Upper lobe of right lung (tissue), 1 donor: ENCODE measurements at regions not wholly inside any gene's neighbourhood (a gene's known extent, or its start where the extent isn't known, plus 50 kb on each side); places are given as distances from the start of the nearest gene placed in this dataset.
"Not testable (repeated sequence)": the region's sequence is repeated elsewhere in the genome, so short reads cannot be mapped to it uniquely, and the experiment has no call there.

Experiments
- ATAC-seq: fragments of 200-7000 bp; cut with Tn5 transposase; one replicate; pipeline ENCODE4 v1.9.1; 2020; ENCODE audit warnings: mild to moderate bottlenecking, moderate library complexity
- DNase-seq: peaks from one replicate; pipeline ENCODE4 v3.0.0-alpha.2; 2020
- H3K27ac ChIP-seq: fragments of 200-600 bp; one replicate; pipeline ENCODE4 v1.8.0; 2022
- H3K27me3 ChIP-seq: fragments of 200-600 bp; one replicate; pipeline ENCODE4 v1.8.0; 2022; ENCODE audit warnings: mild to moderate bottlenecking
- H3K36me3 ChIP-seq: fragments of 200-600 bp; one replicate; pipeline ENCODE4 v1.8.0; 2022
- H3K4me1 ChIP-seq: fragments of 200-600 bp; one replicate; pipeline ENCODE4 v1.8.0; 2022
- H3K4me3 ChIP-seq: fragments of 200-600 bp; one replicate; pipeline ENCODE4 v1.8.0; 2022; ENCODE audit warnings: mild to moderate bottlenecking
- H3K9me3 ChIP-seq: fragments of 200-600 bp; one replicate; pipeline ENCODE4 v1.8.0; 2022
- CTCF ChIP-seq: fragments of 200-600 bp; IDR thresholded peaks from one replicate; pipeline ENCODE4 v1.8.0; 2022; ENCODE audit warnings: antibody characterized with exemption
- intact Hi-C: fragments of 100-400 bp; cut with DNase I; formaldehyde crosslinking; loops from one replicate; pipeline ENCODE4 v1.11.0; 2022
- donor health status: DM: no; HTN: yes; CAD: no; lungs with severe emphysema.

- ATAC-seq, result no peak
- intact Hi-C loops, result no loop called here
- H3K36me3 ChIP-seq, result no peaks in the 10 kb centered on the region
Measured at GRCh38 chr4:152185786-152186550, 349.9 kb downstream of the FBXW7 start.

DNA sequence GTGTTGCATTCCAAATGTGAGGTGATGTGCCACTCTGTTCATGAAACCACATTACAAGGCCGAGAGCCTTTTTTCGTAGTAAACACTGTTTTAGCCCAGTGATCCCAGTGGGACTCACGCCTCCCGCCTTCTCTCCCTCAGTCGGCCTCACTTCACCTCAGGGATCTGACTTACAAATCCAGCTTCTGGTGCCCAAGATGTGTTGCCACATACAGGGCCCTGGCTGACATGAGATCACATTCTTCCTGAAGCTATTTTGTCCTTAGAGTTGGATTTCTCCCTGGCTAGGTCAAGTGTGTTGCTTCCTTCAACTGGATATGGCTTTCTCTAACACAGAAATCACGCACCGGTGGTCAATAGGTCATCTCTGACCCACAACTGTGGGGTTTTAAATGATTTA lies 354.7 kb downstream of the FBXW7 start:
- TF ChIP-seq CTCF, result no peak
- no peak for ATAC-seq
- Histone ChIP-seq H3K4me3 (no peak overlapping the region), H3K36me3 (no peaks in the 10 kb centered on the region), H3K9me3 (no peaks in the 10 kb centered on the region), H3K27me3 (no peaks in the 10 kb centered on the region), H3K27ac (no peak overlapping the region), H3K4me1 (no peaks in the 10 kb centered on the region)
- no peak for DNase-seq
- intact Hi-C loops, result no loop called here

More at GRCh38 chr4:152185786-152186550, 349.9 kb downstream of the FBXW7 start:
- H3K9me3 ChIP-seq, result no peaks in the 10 kb centered on the region
- no peaks in the 10 kb centered on the region for H3K4me1 ChIP-seq
- no peaks in the 10 kb centered on the region for H3K27me3 ChIP-seq
- H3K27ac ChIP-seq, result no peak overlapping the region
- DNase-seq, result no peak
- no peak for TF ChIP-seq CTCF
- no peak overlapping the region for H3K4me3 ChIP-seq

GRCh38 chr4:152180369-152180768 lies 355.5 kb downstream of the FBXW7 start:
- H3K27me3 ChIP-seq, result no peaks in the 10 kb centered on the region
- DNase-seq (no peak), ATAC-seq (no peak)
- TF ChIP-seq CTCF, result no peak
- intact Hi-C loops, result no loop called here
- no peak overlapping the region for H3K27ac ChIP-seq
- H3K9me3 ChIP-seq, result no peaks in the 10 kb centered on the region
- no peaks in the 10 kb centered on the region for H3K36me3 ChIP-seq
- no peak overlapping the region for H3K4me3 ChIP-seq
- no peaks in the 10 kb centered on the region for H3K4me1 ChIP-seq

GRCh38 chr4:152177538-152177937 lies 358.4 kb downstream of the FBXW7 start:
- H3K27ac ChIP-seq, H3K4me1 ChIP-seq, H3K27me3 ChIP-seq, intact Hi-C loops, H3K36me3 ChIP-seq, DNase-seq, H3K9me3 ChIP-seq, H3K4me3 ChIP-seq, ATAC-seq: not testable (repeated sequence)

GRCh38 chr4:152176627-152177214 lies 359.2 kb downstream of the FBXW7 start:
- Histone ChIP-seq H3K27me3 (no peaks in the 10 kb centered on the region), H3K36me3 (no peaks in the 10 kb centered on the region), H3K27ac (no peak overlapping the region), H3K9me3 (no peaks in the 10 kb centered on the region), H3K4me1 (no peaks in the 10 kb centered on the region), H3K4me3 (no peak overlapping the region)
- ATAC-seq (no peak), DNase-seq (no peak)
- intact Hi-C loops, result no loop called here
- no peak for TF ChIP-seq CTCF

DNA sequence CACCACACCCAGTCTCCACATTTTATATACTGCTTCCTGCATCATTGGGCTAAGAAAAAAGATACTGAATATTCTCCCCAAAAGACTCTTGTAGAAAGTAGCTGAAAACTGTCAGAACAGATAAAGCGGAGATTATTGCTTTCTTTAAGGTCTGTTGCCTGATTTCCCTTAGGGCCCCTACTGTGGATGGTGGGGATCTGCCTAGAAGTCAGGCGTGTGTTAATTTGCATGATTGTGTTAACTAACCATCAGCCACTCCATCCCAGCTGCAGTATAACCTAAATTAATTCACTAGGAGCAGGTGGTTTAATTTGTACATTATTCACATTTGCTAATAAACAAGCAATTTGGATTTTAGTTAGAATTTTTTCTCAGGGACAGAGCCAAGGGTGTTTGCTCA lies 360.3 kb downstream of the FBXW7 start:
- H3K36me3 ChIP-seq, result no peaks in the 10 kb centered on the region
- intact Hi-C loops, result no loop called here
- no peak for DNase-seq
- TF ChIP-seq CTCF, result no peak
- ATAC-seq, result no peak
- no peaks in the 10 kb centered on the region for H3K4me1 ChIP-seq
- H3K4me3 ChIP-seq, result no peak overlapping the region
- no peaks in the 10 kb centered on the region for H3K9me3 ChIP-seq
- H3K27me3 ChIP-seq, result no peaks in the 10 kb centered on the region
- no peak overlapping the region for H3K27ac ChIP-seq
